HG03432 (cell line): ENCODE measurements at regions not wholly inside any gene's neighbourhood (a gene's known extent, or its start where the extent isn't known, plus 50 kb on each side); places are given as distances from the start of the nearest gene placed in this dataset.
"Not testable (repeated sequence)": the region's sequence is repeated elsewhere in the genome, so short reads cannot be mapped to it uniquely, and the experiment has no call there.

Experiments
- ATAC-seq: cut with Tn5 transposase; IDR thresholded peaks from one replicate; pipeline ENCODE4 v1.9.1; 2021; ENCODE audit warnings: mild to moderate bottlenecking, moderate library complexity; ENCODE audit not compliant: unreplicated experiment

- ATAC-seq: no peak
Measured at GRCh38 chr11:38751421-38751820, 2153.4 kb upstream of the RAG2 start.

DNA sequence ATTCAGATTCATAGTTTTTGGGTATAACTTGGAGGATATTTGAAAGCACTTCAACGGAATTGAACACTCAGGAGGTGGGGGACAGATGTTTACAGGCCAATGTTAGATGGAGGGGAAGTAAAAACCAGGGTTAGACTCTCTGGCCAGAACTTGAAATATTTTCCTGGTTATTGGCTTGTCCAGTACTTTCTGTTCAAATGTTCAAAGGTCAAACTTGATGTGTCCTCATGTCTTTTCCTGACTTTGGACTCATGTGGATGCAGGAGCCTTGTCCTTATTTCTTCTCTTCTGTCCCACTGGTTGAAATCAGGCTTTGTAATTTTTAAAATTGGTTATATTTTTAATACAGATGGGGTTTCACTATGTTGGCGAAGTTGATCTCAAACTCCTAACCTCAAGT, 2148.5 kb upstream of the RAG2 start:
- ATAC-seq: not testable (repeated sequence)

DNA sequence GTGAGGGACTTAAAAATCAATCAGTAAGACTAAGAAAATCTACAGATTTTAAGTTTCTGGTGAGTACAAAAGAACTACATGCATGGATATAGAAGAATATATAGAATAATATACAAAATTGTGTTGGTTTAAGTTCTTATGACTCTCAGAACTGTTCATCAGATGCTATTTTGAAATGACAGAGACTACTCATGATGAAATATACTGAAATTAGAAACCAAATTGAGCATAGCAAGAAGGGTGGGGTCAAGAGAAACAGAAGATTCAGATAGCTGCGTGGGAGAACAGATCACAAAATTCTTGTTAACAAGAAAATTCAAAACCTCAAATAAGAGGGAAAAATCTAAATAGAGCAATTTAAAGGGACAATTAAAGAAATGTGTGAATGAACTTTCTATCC, 2125.3 kb upstream of the RAG2 start:
- no peak for ATAC-seq

- no peak for ATAC-seq
Measured at GRCh38 chr11:38721586-38722315, 2123.7 kb upstream of the RAG2 start.

DNA sequence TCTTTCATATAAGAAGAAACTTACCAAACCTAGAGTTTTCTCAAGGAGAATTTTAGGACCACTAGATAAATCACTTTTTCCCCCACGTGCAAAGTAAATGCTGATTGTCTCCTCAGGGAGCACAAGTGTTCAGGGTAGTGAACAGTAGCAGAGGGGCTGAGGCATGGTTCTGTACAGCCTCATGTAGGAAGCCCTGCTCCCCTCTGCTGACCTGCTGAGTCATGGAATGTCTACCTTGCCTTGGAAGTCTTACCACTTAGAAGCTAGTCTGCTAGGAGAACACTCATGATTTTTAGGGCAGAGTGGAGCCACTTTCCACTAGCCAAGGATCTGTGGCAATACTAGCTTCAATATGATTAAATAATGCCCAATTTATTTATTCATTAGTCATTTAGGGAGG, 2120.6 kb upstream of the RAG2 start:
- no peak for ATAC-seq

- no peak for ATAC-seq
Measured at GRCh38 chr11:38718049-38718448, 2120.0 kb upstream of the RAG2 start.

DNA sequence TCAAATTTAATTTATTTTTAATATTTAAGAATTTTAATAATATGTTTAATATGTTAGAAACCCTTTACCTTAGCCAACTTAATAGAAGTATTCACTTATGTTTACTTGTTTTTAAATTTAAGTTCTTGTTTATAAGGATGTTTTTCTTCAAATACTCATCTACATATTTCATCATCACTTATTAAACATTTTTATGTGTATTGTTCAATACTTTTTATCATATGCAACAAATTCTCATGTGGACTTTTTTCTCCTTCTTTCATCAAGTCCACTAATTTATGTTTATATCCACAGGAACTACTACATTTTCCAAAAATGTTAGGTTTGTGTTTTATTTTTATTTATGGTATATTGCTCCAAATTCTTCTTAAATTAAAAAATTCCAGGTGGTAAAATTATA, 2113.1 kb upstream of the RAG2 start:
- ATAC-seq: no peak

DNA sequence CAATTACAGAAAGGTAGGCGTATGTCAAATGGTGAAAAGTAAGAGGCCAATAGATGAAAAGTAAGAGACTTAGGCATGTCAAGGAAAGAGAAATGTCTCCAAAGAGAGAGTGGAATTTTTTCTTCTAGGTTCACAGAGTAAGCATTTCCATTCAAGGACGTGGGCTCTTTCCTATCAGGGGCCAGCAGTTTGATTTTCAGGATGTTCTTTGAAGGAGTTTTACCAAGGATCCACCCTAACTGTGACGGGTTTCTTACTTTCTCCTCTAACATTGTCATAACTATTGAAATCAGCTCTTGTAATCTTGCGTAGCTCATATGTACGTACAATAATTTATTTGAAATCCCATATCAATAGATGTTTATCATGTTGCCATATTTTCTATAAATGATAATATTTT, 2112.2 kb upstream of the RAG2 start:
- no peak for ATAC-seq

DNA sequence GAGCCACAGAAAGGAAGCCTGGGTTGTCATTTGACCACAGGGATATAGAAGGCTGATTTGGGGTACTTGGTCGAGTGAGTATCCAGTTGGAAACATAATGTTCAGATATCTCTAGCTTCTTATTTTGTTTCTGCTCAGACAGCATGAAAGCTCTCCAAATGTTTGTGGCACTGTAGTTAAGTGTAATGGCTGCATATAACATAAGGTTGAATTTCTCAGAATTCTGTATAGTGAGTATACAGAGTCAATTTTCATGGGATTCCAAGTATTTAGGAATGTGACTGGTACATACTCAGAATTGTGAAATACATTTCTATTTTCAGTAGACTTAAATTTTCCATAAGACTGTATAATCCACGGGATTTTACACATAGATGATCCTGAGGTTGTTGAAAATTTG, 2102.1 kb upstream of the RAG2 start:
- no peak for ATAC-seq

DNA sequence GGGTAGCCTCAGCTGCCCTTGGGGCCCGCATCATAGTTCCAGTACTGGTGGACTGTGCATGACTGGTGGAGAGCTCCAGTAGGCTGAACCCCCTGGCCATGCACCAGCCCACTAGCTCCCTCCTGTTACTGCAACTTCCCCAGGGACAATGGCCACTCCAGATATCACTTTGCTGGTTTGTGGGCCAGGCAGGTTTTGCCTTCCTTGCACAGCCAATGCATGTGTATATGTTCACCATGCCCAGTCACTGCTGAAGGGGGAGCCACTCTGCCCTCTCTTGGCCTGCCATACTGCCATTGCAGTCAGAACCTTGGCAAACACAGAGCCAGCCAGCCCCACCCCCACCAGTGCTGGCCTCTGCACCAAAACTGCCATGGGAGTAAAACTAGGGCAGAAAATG, 2095.3 kb upstream of the RAG2 start:
- no peak for ATAC-seq

DNA sequence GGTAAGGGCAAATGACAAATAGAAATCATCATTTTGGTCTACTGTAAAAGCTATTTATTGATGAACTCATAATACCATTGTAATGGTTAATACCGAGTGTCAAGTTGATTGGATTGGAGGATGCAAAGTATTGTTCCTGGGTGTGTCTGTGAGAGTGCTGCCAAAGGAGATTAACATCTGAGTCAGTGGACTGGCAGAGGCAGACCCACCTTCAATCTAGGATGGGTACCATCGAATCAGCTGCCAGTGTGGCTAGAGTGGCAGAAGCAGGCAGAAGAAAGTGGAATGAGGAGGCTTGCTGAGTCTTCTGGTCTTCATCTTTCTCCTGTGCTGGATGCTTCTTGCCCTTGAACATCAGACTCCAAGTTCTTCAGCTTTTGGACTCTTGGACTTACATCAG, 2092.2 kb upstream of the RAG2 start:
- ATAC-seq: not testable (repeated sequence)

DNA sequence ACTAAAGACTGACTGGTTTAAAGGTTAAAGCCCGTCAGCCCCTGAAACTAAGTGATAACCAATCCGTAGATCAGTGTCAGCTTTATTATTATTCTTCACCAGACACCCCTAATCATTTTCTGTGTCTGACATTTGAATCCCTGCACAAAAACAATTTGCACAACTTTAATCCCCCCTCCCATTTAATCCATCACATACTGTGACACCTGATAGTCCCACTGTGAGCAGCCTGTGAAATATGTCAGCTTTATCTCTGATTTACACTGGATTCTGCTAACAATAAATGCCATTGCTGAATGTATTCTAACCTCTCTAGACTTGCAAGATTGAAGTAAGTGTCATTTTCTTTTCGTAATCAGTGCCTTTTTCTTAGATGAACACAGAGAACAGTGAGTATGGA, 2089.0 kb upstream of the RAG2 start:
- ATAC-seq: no peak

GRCh38 chr11:38683484-38683883, 2085.4 kb upstream of the RAG2 start:
- no peak for ATAC-seq

DNA sequence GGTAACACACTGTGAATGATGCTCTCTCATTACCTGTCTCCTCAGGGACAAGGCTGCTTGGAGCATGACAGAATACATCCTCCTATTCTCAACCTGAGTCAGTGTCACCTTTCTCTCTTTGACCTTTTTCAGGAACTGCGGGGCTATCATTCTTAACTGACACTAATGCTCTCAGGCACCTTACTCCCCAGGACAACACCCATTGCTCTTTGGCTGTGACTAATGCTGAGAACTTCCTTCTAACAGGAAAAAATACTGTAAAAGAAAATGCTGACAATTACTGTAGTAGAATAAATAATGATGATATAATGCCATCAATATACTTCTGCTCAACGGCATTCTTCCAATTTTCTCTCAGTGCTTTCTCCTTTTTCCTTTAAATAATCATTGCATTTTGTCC, 2082.7 kb upstream of the RAG2 start:
- no peak for ATAC-seq

DNA sequence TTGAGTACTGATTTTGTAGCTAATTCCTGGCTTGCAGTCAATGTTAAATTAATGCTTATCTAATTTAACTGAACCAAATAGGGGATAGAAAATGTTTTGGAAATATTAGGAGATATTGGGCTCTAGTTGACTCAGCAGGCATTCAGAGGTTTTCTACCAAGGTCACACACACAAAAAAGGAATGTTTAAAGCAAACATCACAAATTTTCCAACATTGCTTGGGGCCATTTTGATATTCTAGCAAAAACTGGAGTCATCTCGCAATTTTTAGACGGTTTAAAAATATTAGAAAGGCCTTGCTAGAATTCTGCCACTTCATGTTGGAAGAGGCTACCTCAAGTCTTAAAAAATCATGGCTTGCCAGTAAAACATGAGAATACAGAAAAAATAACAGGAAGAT, 2082.1 kb upstream of the RAG2 start:
- no peak for ATAC-seq

DNA sequence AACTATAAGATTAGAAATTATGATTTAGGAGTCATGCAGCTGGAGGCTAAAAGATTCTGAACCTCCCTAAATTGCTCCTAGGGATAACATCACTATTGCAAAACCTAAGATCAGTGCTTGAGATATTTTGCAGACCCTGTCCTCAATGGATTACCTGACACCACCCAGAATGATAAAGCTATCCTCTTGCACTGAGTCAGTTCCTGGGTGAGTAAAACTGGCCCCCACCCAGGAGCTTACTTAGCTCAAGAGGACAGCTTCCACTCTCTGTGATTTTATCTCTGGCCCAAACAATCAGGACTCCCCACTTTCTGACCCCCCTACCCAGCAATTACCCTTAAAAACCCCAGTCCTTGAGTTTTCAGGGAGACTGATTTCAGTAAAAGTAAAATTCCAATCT, 2074.4 kb upstream of the RAG2 start:
- ATAC-seq: no peak

GRCh38 chr11:38667359-38667758, 2069.3 kb upstream of the RAG2 start:
- no peak for ATAC-seq

DNA sequence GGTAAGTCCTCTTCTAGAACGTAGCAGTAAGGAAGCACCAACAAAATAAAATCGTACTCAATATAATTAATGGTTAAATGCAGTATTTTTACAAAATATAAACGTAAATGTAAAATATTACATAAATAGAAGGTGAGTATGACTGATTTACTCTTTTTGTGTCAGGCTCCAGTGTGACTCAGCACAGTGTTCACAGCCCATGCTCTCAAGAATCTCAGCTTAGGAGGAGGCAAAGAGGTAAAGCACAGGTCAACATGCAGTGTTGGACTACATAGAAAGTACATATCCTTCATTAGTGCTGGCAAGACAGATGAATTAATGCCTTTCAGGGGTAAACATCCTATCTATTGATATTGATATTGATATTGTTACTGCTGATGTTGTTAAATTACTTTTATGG, 2050.6 kb upstream of the RAG2 start:
- ATAC-seq: no peak

DNA sequence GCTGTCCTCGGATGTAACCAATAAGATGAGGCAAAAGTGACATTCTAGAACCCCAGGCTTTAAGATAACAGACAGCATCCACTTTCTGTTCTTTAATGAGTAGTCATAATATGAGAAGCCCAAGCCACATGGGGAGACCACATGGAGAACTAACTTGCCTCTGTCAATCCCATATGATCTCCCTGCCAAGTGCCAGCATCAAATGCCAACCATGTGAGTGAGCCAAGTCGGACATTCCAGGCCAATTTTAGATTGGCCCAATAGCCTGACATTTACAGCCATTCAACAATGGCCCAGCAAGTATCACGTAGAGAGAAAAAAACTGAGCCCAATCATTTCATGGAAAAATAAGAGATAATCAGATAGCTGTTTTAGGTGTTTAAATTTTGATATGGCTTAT, 2048.3 kb upstream of the RAG2 start:
- ATAC-seq: no peak

DNA sequence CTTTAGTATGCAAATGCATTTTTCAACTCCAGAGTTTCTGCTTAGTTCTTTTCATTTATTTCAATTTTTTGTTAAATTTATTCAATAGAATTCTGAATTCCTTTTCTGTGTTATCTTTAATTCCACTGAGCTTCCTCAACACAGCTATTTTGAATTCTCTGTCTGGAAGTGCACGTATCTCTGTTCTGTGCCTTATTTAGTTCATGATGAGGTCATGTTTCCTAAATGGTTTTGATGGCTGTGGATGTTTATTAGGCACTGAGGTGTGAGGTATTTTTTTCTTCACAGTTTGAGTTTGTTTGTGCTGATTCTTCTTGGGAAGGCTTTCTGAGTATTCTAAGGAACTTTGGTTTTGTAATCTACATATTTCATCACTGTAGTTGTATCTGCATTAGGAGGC, 2042.8 kb upstream of the RAG2 start:
- no peak for ATAC-seq

- ATAC-seq: no peak
Measured at GRCh38 chr11:38612701-38613100, 2014.7 kb upstream of the RAG2 start.

GRCh38 chr11:38601371-38601770, 2003.3 kb upstream of the RAG2 start:
- not testable (repeated sequence) for ATAC-seq

GRCh38 chr11:38598418-38598817, 2000.4 kb upstream of the RAG2 start:
- ATAC-seq: no peak
